Loucy (cell line): ENCODE measurements at regions not wholly inside any gene's neighbourhood (a gene's known extent, or its start where the extent isn't known, plus 50 kb on each side); places are given as distances from the start of the nearest gene placed in this dataset.

Experiments used
- H2AFZ ChIP-seq: fragments of 200-600 bp; sonication (generic); 2 replicates; pipeline ENCODE4 v1.6.0; 2016; ENCODE audit warnings: antibody characterized with exemption, mild to moderate bottlenecking, low read length, moderate library complexity
- H3F3A ChIP-seq: fragments of 200-600 bp; 2 replicates; pipeline ENCODE4 v1.6.0; 2016; ENCODE audit warnings: antibody characterized with exemption, low read depth, mild to moderate bottlenecking
- H3K27me3 ChIP-seq: fragments of 200-600 bp; sonication (generic); 2 replicates; pipeline ENCODE4 v1.6.1; 2014; ENCODE audit warnings: low read length, mild to moderate bottlenecking; ENCODE audit not compliant: insufficient read depth, poor library complexity, severe bottlenecking
- H3K36me3 ChIP-seq: fragments of 200-600 bp; sonication (generic); 2 replicates; pipeline ENCODE4 v1.6.1; 2016; ENCODE audit warnings: low read length; ENCODE audit not compliant: insufficient read depth
- H3K4me1 ChIP-seq: fragments of 200-600 bp; sonication (generic); 2 replicates; pipeline ENCODE4 v1.5.1; 2014; ENCODE audit warnings: low read length, mild to moderate bottlenecking; ENCODE audit not compliant: insufficient read depth, poor library complexity, severe bottlenecking
- H3K4me2 ChIP-seq: fragments of 200-600 bp; sonication (generic); 2 replicates; pipeline ENCODE4 v1.6.0; 2014; ENCODE audit warnings: antibody characterized with exemption, low read length, low read depth, mild to moderate bottlenecking; ENCODE audit not compliant: poor library complexity, severe bottlenecking
- H3K4me3 ChIP-seq: fragments of 200-600 bp; sonication (generic); 2 replicates; pipeline ENCODE4 v1.5.1; 2014; ENCODE audit warnings: low read length, mild to moderate bottlenecking, mixed read lengths; ENCODE audit not compliant: poor library complexity, severe bottlenecking
- H3K79me2 ChIP-seq: fragments of 200-600 bp; sonication (generic); 2 replicates; pipeline ENCODE4 v1.6.1; 2014; ENCODE audit warnings: low read length; ENCODE audit not compliant: insufficient read depth
- H3K9ac ChIP-seq: fragments of 200-600 bp; sonication (generic); 2 replicates; pipeline ENCODE4 v1.6.0; 2014; ENCODE audit warnings: mild to moderate bottlenecking, low read depth, low read length, moderate library complexity; ENCODE audit not compliant: poor library complexity, severe bottlenecking
- H3K9me2 ChIP-seq: fragments of 200-600 bp; sonication (generic); replicated peaks from 2 replicates; pipeline ENCODE4 v1.6.1; 2016; ENCODE audit warnings: low read depth, low read length, mixed read lengths
- H3K9me3 ChIP-seq: fragments of 200-600 bp; sonication (generic); 2 replicates; pipeline ENCODE4 v1.6.1; 2014; ENCODE audit warnings: mild to moderate bottlenecking, antibody characterized with exemption, low read length, low read depth; ENCODE audit not compliant: insufficient read depth
- H4K20me1 ChIP-seq: fragments of 200-600 bp; sonication (generic); 2 replicates; pipeline ENCODE4 v1.6.0; 2014; ENCODE audit warnings: antibody characterized with exemption, low read length, mild to moderate bottlenecking; ENCODE audit not compliant: insufficient read depth, poor library complexity, severe bottlenecking
- CTCF ChIP-seq: fragments of 200-600 bp; sonication (generic); conservative IDR thresholded peaks from 2 replicates; pipeline ENCODE4 v1.5.1; 2014; ENCODE audit warnings: mild to moderate bottlenecking, antibody characterized with exemption, low read length
- EZH2phosphoT487 ChIP-seq: fragments of 200-600 bp; IDR thresholded peaks from 2 replicates; pipeline ENCODE4 v1.6.1; 2018; ENCODE audit warnings: antibody characterized with exemption, mild to moderate bottlenecking, moderate library complexity, borderline replicate concordance

GRCh38 chr2:180255981-180256380 lies 248.9 kb upstream of the CWC22 start:
- Histone ChIP-seq H3K27me3 (no peaks in the 10 kb centered on the region), H3F3A (no peaks in the 10 kb centered on the region), H3K4me1 (no peaks in the 10 kb centered on the region), H3K4me3 (no peak overlapping the region), H3K79me2 (no peaks in the 10 kb centered on the region), H4K20me1 (no peaks in the 10 kb centered on the region), H3K9ac (no peak overlapping the region), H2AFZ (no peak overlapping the region), H3K9me3 (no peaks in the 10 kb centered on the region), H3K9me2 (no peaks in the 10 kb centered on the region), H3K36me3 (no peaks in the 10 kb centered on the region), H3K4me2 (no peak overlapping the region)
- TF ChIP-seq EZH2phosphoT487, result no peak
- TF ChIP-seq CTCF, result no peak

DNA sequence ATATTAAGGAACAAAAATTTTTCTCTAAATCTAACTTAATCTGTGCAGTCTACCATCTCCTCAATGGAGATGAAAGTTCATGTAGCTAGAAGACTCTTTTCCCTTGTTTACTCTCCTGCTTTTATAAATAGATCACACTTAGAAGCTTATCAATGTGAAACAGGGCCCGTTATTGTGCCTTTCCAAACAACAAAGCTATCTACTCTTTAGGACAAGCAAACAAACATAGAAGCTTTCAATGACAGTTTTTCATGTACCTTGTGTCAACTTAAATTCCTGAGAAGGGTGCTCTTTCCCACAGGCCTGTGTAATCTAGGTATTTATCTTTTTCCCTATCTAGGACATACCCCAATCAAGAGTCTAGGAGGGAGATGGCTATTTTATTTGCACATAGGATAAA lies 247.8 kb upstream of the CWC22 start:
- H3K4me2 ChIP-seq, result no peak overlapping the region
- H3K9ac ChIP-seq, result no peak overlapping the region
- H3K4me3 ChIP-seq, result no peak overlapping the region
- H3K4me1 ChIP-seq, result no peaks in the 10 kb centered on the region
- no peaks in the 10 kb centered on the region for H4K20me1 ChIP-seq
- no peaks in the 10 kb centered on the region for H3F3A ChIP-seq
- H3K9me2 ChIP-seq, result no peaks in the 10 kb centered on the region
- H3K9me3 ChIP-seq, result no peaks in the 10 kb centered on the region
- H2AFZ ChIP-seq, result no peak overlapping the region
- no peaks in the 10 kb centered on the region for H3K27me3 ChIP-seq
- H3K36me3 ChIP-seq, result no peaks in the 10 kb centered on the region
- H3K79me2 ChIP-seq, result no peaks in the 10 kb centered on the region
- no peak for TF ChIP-seq CTCF
- TF ChIP-seq EZH2phosphoT487, result no peak

DNA sequence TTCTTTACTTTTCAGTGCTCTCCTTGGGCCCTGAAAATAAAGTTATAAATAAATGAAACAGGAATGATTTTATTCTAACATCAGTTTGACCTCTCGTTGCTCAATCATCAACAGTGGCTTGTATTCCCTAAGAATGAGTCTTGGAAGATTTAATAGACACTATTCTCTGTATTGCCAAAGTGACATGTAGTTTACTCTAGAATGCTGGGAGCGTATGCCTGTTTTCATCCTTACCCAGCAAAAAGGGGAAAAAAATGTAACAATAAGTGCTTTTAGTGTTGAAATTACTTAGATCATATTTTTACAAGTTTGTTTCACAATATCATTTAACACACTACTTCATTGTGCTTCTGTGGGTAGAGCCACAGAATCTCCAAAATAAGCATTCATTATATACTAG lies 240.6 kb upstream of the CWC22 start:
- Histone ChIP-seq H3K9me3 (no peaks in the 10 kb centered on the region), H3K27me3 (no peaks in the 10 kb centered on the region), H3K4me2 (no peak overlapping the region), H3K9ac (no peak overlapping the region), H3K9me2 (no peaks in the 10 kb centered on the region), H2AFZ (no peak overlapping the region), H3K4me3 (no peak overlapping the region), H3K79me2 (no peaks in the 10 kb centered on the region), H3F3A (no peaks in the 10 kb centered on the region), H3K4me1 (no peaks in the 10 kb centered on the region), H4K20me1 (no peaks in the 10 kb centered on the region), H3K36me3 (no peaks in the 10 kb centered on the region)
- TF ChIP-seq CTCF, result no peak
- TF ChIP-seq EZH2phosphoT487, result no peak
